Gastrocnemius medialis (tissue), 4 donors: ENCODE measurements at regions not wholly inside any gene's neighbourhood (a gene's known extent, or its start where the extent isn't known, plus 50 kb on each side); places are given as distances from the start of the nearest gene placed in this dataset.

Experiments
- CTCF ChIP-seq, 5 experiments: fragments of 450-650 bp in 3 of 5; fragments of 200-600 bp in 2 of 5; sonication (generic) in 2 of 5; IDR thresholded peaks in 4 of 5; conservative IDR thresholded peaks in 1 of 5; 1 replicate in 4 of 5; 2 replicates in 1 of 5; pipeline ENCODE4 v1.5.1; 2016 to 2019; ENCODE audit warnings: antibody characterized with exemption in 5 of 5, mild to moderate bottlenecking in 3 of 5, moderate library complexity in 3 of 5
- POLR2A ChIP-seq, 2 donors: fragments of 450-650 bp; IDR thresholded peaks; one replicate each; pipeline ENCODE4 v1.6.1; 2017; ENCODE audit warnings: antibody characterized with exemption in 2 of 2, mild to moderate bottlenecking in 2 of 2, moderate library complexity in 2 of 2

DNA sequence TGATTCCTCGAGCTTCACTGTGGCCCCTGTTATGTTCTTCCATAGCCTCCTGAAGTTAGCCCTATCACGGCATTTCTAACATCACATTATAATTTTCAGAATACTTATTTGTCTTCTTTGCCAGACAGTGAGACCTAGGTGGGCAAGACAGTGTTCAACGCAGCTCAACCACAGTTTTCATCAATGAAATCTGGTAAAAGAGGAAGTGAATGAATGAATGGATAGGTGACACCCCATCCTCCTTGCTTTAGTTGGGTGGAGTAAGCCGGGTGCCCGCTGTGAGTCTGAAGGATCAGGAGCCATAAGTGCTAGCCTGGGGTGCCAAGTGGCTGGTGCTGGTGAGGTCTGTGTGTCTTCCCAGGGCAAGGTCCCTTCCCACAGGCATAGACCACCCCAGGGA lies 60.2 kb upstream of the MTNR1B start:
- TF ChIP-seq CTCF (IDR thresholded peaks at IDR 0.05 in 4 of 5, conservative IDR thresholded peaks at IDR 0.05 in 1 of 5) (no peak), POLR2A (IDR thresholded peaks at IDR 0.05) (no peak)
